HG03342 (cell line): ENCODE measurements at regions not wholly inside any gene's neighbourhood (a gene's known extent, or its start where the extent isn't known, plus 50 kb on each side); places are given as distances from the start of the nearest gene placed in this dataset.

ENCODE experiments used
- ATAC-seq: cut with Tn5 transposase; IDR thresholded peaks from one replicate; pipeline ENCODE4 v1.9.1; 2021; ENCODE audit warnings: mild to moderate bottlenecking, moderate library complexity; ENCODE audit not compliant: unreplicated experiment

GRCh38 chr14:76974365-76974764, 54.1 kb downstream of the IRF2BPL start:
- ATAC-seq = no peak

- no peak for ATAC-seq
Measured at GRCh38 chr14:76971549-76971948, 57.0 kb downstream of the IRF2BPL start.

DNA sequence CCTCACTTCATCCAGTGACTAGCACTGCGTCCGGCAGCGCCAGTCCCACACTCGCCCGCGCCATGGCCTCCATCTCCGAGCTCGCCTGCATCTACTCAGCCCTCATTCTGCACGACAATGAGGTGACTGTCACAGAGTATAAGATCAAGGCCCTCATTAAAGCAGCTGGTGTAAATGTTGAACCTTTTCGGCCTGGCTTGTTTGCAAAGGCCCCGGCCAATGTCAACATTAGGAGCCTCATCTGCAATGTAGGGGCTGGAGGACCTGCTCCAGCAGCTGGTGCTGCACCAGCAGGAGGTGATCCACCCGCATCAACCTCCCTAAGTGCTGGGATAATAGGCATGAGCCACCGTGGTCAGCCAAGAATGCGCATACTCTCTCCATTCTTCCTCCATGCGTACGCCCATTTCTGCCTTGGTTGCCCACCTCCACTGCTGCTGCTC, 59.9 kb downstream of the IRF2BPL start:
- no peak for ATAC-seq

DNA sequence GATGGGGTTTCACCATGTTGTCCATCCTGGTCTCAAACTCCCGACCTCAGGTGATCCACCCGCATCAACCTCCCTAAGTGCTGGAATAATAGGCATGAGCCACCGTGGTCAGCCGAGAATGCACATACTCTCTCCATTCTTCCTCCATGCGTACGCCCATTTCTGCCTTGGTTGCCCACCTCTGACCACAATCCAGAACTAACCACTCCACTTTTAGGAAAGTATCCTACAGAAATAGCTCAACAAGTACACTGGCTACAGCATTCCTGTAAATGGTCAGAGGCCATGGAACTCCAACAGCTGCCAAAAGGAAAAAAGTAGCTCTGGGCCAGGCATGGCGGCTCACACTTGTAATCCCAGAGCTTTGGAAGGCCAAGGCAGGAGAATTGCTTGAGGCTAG, 60.7 kb downstream of the IRF2BPL start:
- ATAC-seq = no peak

DNA sequence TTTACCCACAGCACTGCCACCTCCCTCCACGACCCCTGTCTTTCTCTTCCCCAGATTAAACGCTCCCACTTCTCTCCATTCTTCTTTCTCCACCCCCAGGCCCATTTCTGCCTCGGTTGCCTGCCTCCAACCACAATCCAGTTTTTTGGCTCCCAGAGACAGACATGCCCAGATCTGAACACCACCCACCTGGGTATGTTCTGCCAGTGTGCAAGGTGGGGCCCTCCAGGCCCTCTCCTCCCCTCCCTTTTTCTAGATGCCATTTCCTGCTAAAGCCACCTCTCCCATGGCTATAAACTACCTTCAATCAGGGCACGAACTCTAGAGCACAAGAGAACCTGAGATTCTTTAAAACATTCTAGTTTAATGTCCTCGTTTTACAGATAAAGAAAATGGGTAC, 63.3 kb downstream of the IRF2BPL start:
- no peak for ATAC-seq

- ATAC-seq = no peak
Measured at GRCh38 chr14:76964695-76965094, 63.8 kb downstream of the IRF2BPL start.

DNA sequence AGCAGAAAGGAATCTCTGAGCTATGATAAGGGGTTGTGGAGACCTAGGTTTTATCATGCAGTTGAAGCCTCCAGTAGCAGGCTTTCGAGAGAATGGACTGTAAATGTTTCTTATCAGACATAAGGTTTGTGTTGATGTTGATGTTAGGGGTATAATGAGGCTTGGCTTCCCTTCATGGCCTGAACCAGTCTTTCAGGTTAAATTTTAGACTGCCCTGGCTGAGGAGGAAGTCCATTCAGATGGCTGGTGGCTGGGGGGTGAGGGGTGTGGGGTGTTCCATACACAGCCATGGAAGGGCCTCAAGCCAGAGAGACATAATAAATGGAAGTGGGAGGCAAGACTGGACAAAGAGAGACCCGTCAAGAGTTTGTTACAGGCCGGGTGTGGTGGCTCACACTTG, 65.1 kb downstream of the IRF2BPL start:
- no peak for ATAC-seq

DNA sequence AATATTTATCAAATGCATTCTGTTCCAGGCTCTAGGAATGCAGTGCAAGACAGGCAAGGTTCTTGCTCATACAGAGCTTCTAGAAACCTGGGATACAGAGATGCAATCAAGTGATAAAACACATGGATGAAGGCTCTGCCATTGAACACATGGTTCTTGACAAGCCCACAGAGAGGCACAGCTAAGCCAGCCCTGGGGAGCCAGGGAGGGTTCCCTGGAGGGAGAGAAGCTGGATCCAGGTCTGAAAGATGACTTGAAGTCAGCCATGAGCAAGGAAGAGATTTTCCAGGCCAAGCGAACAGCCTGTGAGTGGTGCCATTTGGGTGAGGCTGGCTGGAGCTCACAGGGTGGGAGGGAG, 66.2 kb downstream of the IRF2BPL start:
- ATAC-seq = no peak

- peak; percentile 73 for ATAC-seq
Measured at GRCh38 chr14:76961631-76962302, 66.7 kb downstream of the IRF2BPL start.

DNA sequence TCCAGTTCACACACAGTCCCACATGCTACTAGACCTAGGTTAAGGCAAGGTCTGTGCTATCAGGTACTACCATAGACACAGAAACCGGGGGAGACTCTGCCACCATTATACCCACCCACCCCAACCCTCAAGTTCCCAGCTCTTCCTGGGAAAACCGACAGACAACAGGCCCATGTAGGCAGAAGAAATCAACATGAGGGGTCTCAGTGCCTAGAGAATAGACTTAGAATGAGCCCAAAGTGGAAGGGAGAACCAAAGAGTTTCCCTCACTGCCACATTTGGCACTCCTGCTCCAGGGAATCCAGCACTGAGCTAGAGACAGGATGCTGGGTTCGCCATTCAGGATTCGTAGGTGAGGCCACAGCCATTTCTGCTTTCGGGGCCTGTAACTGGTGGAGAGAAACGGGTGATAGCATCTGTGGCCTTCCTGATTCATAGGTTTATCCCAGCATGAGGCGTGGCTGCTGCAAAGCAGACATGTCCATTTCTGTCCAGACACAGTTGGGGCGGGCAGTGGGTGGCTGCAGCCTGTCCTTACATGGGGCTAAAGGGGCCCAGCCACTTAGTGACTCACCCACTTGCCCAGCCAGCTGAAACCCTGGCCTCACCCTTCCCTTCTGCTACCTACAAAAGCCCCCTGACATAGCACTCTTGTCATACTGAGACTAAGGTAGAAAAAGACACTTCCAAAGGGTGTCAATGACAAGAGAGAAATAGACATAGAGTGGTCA, 69.4 kb downstream of the IRF2BPL start:
- ATAC-seq = peak; percentile 31

DNA sequence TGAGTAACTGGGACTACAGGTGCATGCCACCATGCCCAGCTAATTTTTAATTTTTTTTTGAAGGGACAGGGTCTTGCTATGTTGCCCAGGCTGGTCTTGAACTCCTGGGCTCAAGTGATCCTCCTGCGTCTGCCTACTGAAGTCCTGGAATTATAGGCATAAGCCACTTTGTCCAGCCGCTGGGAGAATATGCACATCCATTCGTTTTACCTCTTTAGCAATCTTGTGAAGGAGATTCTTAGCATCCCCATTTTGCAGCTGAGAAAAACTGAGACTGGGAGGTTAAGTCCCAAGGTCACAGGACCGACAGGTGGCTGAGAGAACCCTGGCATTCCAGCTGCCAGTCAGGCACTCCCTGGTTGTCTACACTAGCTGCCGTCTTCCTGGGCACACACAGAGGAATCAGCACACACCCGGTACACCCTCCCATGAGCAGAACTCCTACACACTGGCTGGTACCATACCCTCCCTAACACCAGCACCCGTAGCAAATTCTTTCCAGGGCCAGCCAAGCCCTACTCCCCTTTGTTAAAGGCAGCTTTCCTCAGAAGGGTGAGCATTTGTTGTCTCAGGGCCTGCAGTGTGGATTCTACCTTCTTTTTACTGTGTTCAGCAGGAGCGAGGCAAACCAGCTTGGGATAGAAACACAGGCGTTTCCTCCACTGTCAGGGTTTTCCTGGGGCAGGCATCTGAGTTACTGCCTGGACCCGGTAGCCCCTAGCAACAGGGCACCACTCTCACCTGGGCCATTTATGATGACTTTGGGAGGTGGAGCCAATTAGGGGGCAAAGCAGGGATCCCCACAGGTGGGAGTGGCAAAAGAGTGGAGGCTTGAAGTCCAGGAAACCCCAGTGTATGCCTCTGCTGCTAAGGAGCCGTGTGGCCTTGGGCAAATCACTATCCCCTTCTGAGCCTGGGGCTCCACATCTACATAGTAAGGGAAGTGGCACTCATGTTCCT, 70.2 kb downstream of the IRF2BPL start:
- no peak for ATAC-seq

DNA sequence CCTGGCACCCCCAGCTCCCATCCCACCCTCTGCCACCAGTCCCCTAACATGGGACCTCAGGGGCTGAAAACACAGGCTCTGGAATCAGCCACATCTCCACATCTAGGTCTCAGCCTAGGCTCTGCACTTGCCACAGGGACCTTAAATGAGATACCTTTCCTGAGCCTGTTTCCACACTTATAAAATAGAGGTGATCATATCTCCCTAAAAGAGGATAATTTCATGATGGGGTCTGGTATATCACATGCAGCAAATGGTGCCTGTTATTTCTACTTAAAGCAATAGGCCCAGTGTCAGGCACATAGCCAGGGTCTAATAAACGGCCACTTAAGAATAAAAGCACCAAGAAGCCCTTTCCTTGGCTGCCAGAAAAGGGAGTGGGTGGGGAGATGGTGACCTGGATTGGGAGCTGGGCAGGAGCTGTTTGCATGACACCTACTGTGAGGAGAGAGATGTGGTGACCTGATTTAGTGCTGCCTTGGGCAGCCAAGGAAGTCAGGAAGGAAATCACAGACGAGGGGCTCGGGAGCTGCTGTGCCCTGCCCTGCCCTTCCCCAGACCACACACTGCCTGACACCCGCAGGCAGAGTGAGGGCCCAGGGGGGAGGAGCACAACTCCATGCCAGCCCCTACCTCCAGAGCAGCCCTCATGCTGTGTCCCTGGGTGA, 71.2 kb downstream of the IRF2BPL start:
- no peak for ATAC-seq

- ATAC-seq = no peak
Measured at GRCh38 chr14:76956316-76957090, 72.0 kb downstream of the IRF2BPL start.

- ATAC-seq = no peak
Measured at GRCh38 chr14:76955575-76956315, 72.8 kb downstream of the IRF2BPL start.

DNA sequence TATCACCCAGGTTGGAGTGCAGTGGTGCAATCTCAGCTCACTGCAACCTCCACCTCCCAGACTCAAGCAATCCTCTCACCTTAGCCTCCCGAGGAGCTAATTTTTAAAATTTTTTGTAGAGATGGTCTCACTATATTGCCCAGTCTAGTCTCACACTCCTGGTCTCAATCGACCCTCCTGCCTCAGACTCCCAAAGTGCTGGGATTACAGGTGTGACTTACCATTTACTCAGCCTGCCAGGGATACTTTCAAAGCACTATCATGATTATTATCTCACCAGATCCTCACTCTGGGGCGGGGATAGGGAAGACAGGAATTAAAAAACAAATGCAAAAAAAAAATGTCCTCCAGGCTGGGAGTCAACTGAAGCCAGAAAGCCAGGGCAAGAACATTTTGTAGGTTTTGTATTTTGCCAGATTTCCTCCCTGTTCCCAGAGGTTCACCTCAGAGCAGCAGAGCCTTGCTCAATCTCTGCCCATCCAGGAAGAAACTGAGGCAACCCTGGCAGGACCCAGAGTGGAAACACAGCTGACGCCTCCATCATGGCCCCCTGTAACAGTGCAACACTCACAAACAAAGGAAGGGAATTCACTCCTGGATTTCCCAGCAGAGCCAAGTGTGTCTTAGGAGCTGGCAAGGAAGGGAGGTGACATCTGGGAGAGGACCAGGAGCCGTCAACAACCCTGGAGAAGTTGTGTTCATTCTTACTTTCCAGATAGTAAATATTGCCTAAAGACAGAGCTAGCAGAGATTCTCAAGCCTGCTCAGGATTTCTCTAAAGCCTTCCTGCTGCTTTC, 73.9 kb downstream of the IRF2BPL start:
- ATAC-seq = no peak

DNA sequence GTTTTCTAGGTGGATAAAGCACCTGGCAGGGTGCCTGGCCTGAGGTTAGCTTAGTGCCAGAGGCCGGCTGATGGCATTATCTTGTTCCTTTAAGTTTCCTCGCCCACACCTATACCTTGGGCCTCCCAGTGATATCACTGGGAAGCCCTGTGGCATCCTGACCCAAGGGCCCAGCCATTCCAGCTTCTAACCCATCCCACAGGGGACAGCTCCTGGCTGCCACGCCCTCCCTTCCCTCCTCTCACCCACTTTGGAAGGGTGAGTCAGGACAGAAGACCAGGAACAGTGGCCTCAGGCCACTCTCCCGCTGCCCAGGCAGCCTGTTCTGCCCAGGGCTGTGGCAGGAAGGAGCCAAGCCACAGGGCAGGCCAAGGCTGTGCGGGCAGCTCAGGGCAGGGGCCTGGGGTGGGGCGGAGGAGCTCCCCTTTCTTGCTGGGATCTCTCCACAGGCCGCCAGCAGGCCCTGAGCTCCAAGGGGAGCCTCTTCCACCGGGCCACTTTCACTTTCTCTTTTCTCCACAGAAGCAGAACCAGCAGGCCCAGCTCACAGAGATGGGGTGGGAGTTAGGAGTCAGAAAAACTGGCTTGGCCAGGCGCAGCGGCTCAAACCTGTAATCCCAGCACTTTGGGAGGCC, 75.1 kb downstream of the IRF2BPL start:
- no peak for ATAC-seq

DNA sequence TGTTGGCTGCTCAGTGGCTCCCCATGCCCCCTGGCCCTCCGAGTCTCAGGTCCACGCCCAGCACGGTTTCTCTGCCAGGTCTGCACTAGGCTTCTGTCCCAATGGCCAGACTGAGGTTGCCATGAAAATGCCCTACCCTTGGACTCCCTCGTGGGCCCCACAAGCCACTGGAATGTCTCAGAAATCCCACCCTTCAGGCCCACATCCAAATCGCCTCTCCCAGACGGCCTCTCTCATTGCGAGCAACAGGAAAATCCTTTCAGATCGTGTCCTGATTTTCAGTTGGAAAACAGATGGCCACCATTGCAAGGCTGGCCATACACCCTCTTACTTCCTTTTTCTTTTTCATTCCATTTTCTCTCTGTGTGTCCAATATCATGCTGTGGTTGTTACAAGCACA, 77.3 kb downstream of the IRF2BPL start:
- ATAC-seq = no peak
